Sigmoid colon (tissue), 4 donors: ENCODE measurements at regions not wholly inside any gene's neighbourhood (a gene's known extent, or its start where the extent isn't known, plus 50 kb on each side); places are given as distances from the start of the nearest gene placed in this dataset.

Experiments used
- CTCF ChIP-seq, 4 experiments: fragments of 450-650 bp in 3 of 4; fragments of 200-600 bp in 1 of 4; IDR thresholded peaks; one replicate each; pipeline ENCODE4 v1.5.1; 2016 to 2019; ENCODE audit warnings: antibody characterized with exemption in 4 of 4, mild to moderate bottlenecking in 3 of 4, moderate library complexity in 2 of 4
- EP300 ChIP-seq, 4 donors: sonication (generic); formaldehyde crosslinking; IDR thresholded peaks; one replicate each; pipeline ENCODE4 v1.6.1; 2017; ENCODE audit warnings: antibody characterized with exemption in 4 of 4
- POLR2A ChIP-seq, 2 donors: fragments of 450-650 bp; IDR thresholded peaks; one replicate each; pipeline ENCODE4 v1.6.1; 2016; ENCODE audit warnings: antibody characterized with exemption in 2 of 2, mild to moderate bottlenecking in 2 of 2, moderate library complexity in 2 of 2

DNA sequence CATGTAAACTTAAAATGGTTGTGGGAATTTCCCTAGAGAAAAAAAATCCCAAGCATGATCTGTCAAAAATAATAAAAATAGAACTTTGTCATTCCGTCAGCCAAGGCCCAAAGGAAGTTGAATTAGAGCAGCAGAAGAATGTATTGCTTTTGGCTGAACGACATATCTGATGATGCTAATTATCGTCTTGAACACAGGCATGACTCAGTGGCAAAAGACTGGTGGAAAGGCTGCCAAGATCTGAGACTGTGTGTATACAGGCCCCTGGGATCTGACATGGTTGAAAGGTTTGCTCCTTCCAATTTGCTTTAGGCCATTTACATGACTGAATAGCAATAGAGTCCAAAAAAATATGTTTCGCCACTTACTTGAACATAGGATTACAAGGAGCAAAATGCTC lies 1057.1 kb upstream of the CRIM1 start:
- TF ChIP-seq POLR2A (IDR thresholded peaks at IDR 0.05) (no peak), CTCF (IDR thresholded peaks at IDR 0.05) (no peak), EP300 (IDR thresholded peaks at IDR 0.05) (no peak)
